ENCODE measurements at regions not wholly inside any gene's neighbourhood (a gene's known extent, or its start where the extent isn't known, plus 50 kb on each side); places are given as distances from the start of the nearest gene placed in this dataset.

GRCh38 chr4:133694416-133694815, 507.2 kb downstream of the PABPC4L start:
- no peak for FAIRE-seq

DNA sequence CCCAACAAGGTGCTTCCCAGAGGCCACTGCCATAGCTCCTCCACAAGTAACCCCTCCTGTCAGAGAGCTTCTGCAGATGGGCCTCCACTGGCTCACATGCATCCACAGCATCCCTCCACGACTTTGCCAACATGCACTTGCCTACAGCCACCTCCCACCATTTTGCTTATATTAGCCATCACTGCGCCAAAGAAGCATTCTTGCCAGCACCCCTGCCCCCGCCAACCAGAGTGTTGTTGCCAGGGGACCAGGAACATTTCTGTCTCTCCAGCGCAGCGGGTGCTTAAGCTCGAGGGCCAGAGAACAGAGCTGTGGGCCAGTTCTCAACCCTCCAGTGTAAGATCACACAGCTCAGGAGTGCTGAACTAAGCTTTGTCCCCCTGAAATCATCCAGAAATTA, 517.6 kb downstream of the PABPC4L start:
- no peaks in the 10 kb centered on the region for H3K36me3 ChIP-seq (ENCODE audit: control insufficient read depth in 2 of 2, extremely low read depth in 1 of 2, insufficient read depth in 2 of 2, low read length in 2 of 2)
- intact Hi-C loops (cut with micrococcal nuclease) (no loop called here), dilution Hi-C loops (cut with MboI; ENCODE audit: extremely low pct_ligation_motif_present, low sequenced_read_pairs) (no loop called here)
- H3K4me3 ChIP-seq (replicated peaks in 1 of 3; ENCODE audit: insufficient read depth in 1 of 3, low read depth in 1 of 3, low read length in 3 of 3) = no peak overlapping the region
- no peak for DNase-seq (ENCODE audit: low read depth, low spot score)
- H3K4me2 ChIP-seq (ENCODE audit: insufficient read depth, low read length) = no peak overlapping the region
- no peaks in the 10 kb centered on the region for H3K4me1 ChIP-seq (ENCODE audit: control insufficient read depth, extremely low read depth, insufficient read depth, low read length)
- ChIA-PET POLR2A (no interaction called here), CTCF (no interaction called here)
- no peak for FAIRE-seq
- H3K79me2 ChIP-seq (ENCODE audit: control insufficient read depth, insufficient read depth, low read length) = no peaks in the 10 kb centered on the region
- no peaks in the 10 kb centered on the region for H4K20me1 ChIP-seq (replicated peaks; ENCODE audit: control insufficient read depth, extremely low read depth, insufficient read depth, low read length)
- no peaks in the 10 kb centered on the region for H3K27me3 ChIP-seq (ENCODE audit: control insufficient read depth in 2 of 2, insufficient read depth in 2 of 2, low read length in 2 of 2)
- no peak overlapping the region for H3K27ac ChIP-seq (ENCODE audit: insufficient read depth, low read depth, low read length)
- H2AFZ ChIP-seq (ENCODE audit: low read depth, low read length) = no peak overlapping the region
- no TSS peak for BruUV-seq (replicated peaks)
- H3K9me3 ChIP-seq (replicated peaks; ENCODE audit: control insufficient read depth, insufficient read depth, low read length) = no peaks in the 10 kb centered on the region
- H3K9me1 ChIP-seq (replicated peaks; ENCODE audit: control insufficient read depth, extremely low read depth, insufficient read depth, low read length) = no peaks in the 10 kb centered on the region
- TF ChIP-seq, protein P1, sequence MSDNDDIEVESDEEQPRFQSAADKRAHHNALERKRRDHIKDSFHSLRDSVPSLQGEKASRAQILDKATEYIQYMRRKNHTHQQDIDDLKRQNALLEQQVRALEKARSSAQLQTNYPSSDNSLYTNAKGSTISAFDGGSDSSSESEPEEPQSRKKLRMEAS (IDR thresholded peaks at IDR 0.05; ENCODE audit: insufficient read depth, insufficient read length) = no peak
- no peak for TF ChIP-seq GATA2 (IDR thresholded peaks at IDR 0.05; ENCODE audit: insufficient read depth, insufficient read length, low read depth, low read length)
- TF ChIP-seq CTCF (IDR thresholded peaks at IDR 0.05; ENCODE audit: extremely low read depth in 1 of 2, insufficient read depth in 1 of 2, low read depth in 1 of 2, low read length in 2 of 2) = no peak
- no peak for TF ChIP-seq EZH2 (IDR thresholded peaks at IDR 0.05; ENCODE audit: borderline replicate concordance, low read depth, low read length, severe bottlenecking)
- TF ChIP-seq FOS (IDR thresholded peaks at IDR 0.05; ENCODE audit: borderline replicate concordance, insufficient read depth, low read length) = no peak
- no peak for TF ChIP-seq MYC (IDR thresholded peaks at IDR 0.05; ENCODE audit: low read depth, low read length)
- TF ChIP-seq POLR2A (IDR thresholded peaks at IDR 0.05; ENCODE audit: low read depth, low read length) = no peak
- TF ChIP-seq JUN (IDR thresholded peaks at IDR 0.05; ENCODE audit: borderline replicate concordance, insufficient read depth, insufficient read length, low read depth) = no peak
- TF ChIP-seq POLR2AphosphoS5 (IDR thresholded peaks at IDR 0.05; ENCODE audit: insufficient read depth, low read depth, low read length) = no peak
- H3K9ac ChIP-seq (replicated peaks; ENCODE audit: extremely low read depth, insufficient read depth, low read length) = no peak overlapping the region

More at GRCh38 chr4:133694416-133694815, 507.2 kb downstream of the PABPC4L start:
- Histone ChIP-seq H3K79me2 (ENCODE audit: control insufficient read depth, insufficient read depth, low read length) (no peaks in the 10 kb centered on the region), H3K4me2 (ENCODE audit: insufficient read depth, low read length) (no peak overlapping the region), H3K9ac (replicated peaks; ENCODE audit: extremely low read depth, insufficient read depth, low read length) (no peak overlapping the region), H3K4me1 (ENCODE audit: control insufficient read depth, extremely low read depth, insufficient read depth, low read length) (no peaks in the 10 kb centered on the region), H3K9me1 (replicated peaks; ENCODE audit: control insufficient read depth, extremely low read depth, insufficient read depth, low read length) (no peaks in the 10 kb centered on the region), H3K9me3 (replicated peaks; ENCODE audit: control insufficient read depth, insufficient read depth, low read length) (no peaks in the 10 kb centered on the region), H3K27me3 (ENCODE audit: control insufficient read depth in 2 of 2, insufficient read depth in 2 of 2, low read length in 2 of 2) (no peaks in the 10 kb centered on the region), H3K27ac (ENCODE audit: insufficient read depth, low read depth, low read length) (no peak overlapping the region), H4K20me1 (replicated peaks; ENCODE audit: control insufficient read depth, extremely low read depth, insufficient read depth, low read length) (no peaks in the 10 kb centered on the region), H3K36me3 (ENCODE audit: control insufficient read depth in 2 of 2, extremely low read depth in 1 of 2, insufficient read depth in 2 of 2, low read length in 2 of 2) (no peaks in the 10 kb centered on the region), H2AFZ (ENCODE audit: low read depth, low read length) (no peak overlapping the region), H3K4me3 (replicated peaks in 1 of 3; ENCODE audit: insufficient read depth in 1 of 3, low read depth in 1 of 3, low read length in 3 of 3) (no peak overlapping the region)
- dilution Hi-C loops (cut with MboI; ENCODE audit: extremely low pct_ligation_motif_present, low sequenced_read_pairs) (no loop called here), intact Hi-C loops (cut with micrococcal nuclease) (no loop called here)
- CTCF ChIA-PET = interaction anchor here (0.9 kb wide), 1 partner anchor 19 kb away, joined by 3 read pairs; no protein-coding TSS in a partner anchor
- no TSS peak for BruUV-seq (replicated peaks)
- POLR2A ChIA-PET = no interaction called here
- no peak for DNase-seq (ENCODE audit: low read depth, low spot score)
- TF ChIP-seq, protein P1 (IDR thresholded peaks at IDR 0.05; ENCODE audit: insufficient read depth, insufficient read length) = no peak
- TF ChIP-seq CTCF (IDR thresholded peaks at IDR 0.05; ENCODE audit: extremely low read depth in 1 of 2, insufficient read depth in 1 of 2, low read depth in 1 of 2, low read length in 2 of 2) (no peak), EZH2 (IDR thresholded peaks at IDR 0.05; ENCODE audit: borderline replicate concordance, low read depth, low read length, severe bottlenecking) (no peak)
